ENCODE measurements at regions not wholly inside any gene's neighbourhood (a gene's known extent, or its start where the extent isn't known, plus 50 kb on each side); places are given as distances from the start of the nearest gene placed in this dataset.
"Not testable (repeated sequence)": the region's sequence is repeated elsewhere in the genome, so short reads cannot be mapped to it uniquely, and the experiment has no call there.

DNA sequence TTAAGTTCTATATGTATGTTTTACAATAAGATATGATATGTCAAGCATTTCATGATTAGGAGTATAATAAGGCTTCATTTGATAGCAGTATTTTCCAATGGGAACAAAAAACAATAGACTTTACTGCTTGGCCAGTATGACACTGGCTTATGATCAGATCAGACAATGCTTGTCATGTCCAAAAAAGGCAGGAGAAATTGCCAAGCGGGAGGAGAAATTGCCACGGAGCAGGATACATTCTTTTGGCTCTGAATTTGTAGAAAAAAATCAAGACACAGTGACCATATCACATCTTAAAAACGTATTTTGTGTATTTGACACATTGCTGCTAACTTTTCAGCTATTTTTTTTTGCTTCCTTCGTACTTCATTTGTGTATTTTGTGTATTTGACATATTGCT is 404.1 kb downstream of the CNTNAP4 start:
- no peak overlapping the region for H3K9ac ChIP-seq (ENCODE audit: low read length)
- no peaks in the 10 kb centered on the region for H3K27me3 ChIP-seq (ENCODE audit: low read length)
- no peak for DNase-seq
- H3K4me3 ChIP-seq (ENCODE audit: low read length), result no peak overlapping the region
- no peak overlapping the region for H3K4me2 ChIP-seq (ENCODE audit: low read depth, low read length, poor library complexity, severe bottlenecking)
- H3K9me3 ChIP-seq (ENCODE audit: low read length), result no peaks in the 10 kb centered on the region
- no peaks in the 10 kb centered on the region for H3K79me2 ChIP-seq (ENCODE audit: low read length)
- H4K20me1 ChIP-seq (ENCODE audit: insufficient read depth, low read depth, low read length), result no peaks in the 10 kb centered on the region
- no peak overlapping the region for H2AFZ ChIP-seq (ENCODE audit: low read length)
- H3K36me3 ChIP-seq (ENCODE audit: insufficient read depth, low read length), result no peaks in the 10 kb centered on the region
- H3K27ac ChIP-seq (ENCODE audit: low read length), result no peak overlapping the region
- peaks cover 11% of the 10 kb centered on the region; the same call in 1 of the 2 replicates for H3K4me1 ChIP-seq (ENCODE audit: low read length)
- H3K9me2 ChIP-seq (replicated peaks; ENCODE audit: insufficient read depth, low read length), result no peaks in the 10 kb centered on the region

DNA sequence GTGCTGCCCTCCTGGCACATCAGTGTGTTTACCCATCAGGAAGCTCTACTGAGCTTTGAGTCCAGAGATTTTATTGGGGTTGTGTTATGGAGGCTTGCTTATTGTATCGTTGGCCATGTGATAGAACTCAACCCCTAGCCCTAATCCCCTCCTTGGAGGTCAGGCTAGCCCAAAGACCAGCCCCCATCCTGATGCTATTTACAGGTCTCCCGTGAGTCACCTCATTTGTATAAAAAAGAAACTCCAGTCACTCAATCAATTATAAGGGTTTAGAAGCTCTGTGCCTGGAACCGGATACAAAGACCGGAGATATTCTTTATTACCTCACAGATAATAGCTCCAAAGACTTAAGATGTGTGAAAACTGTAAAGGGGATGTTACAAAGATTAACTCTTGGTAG is 405.9 kb downstream of the CNTNAP4 start:
- H3K27me3 ChIP-seq (ENCODE audit: low read length), result no peaks in the 10 kb centered on the region
- H3K27ac ChIP-seq (ENCODE audit: low read length), result no peak overlapping the region
- no peak overlapping the region for H3K4me2 ChIP-seq (ENCODE audit: low read depth, low read length, poor library complexity, severe bottlenecking)
- H3K9me2 ChIP-seq (replicated peaks; ENCODE audit: insufficient read depth, low read length), result no peaks in the 10 kb centered on the region
- H4K20me1 ChIP-seq (ENCODE audit: insufficient read depth, low read depth, low read length), result no peaks in the 10 kb centered on the region
- H3K79me2 ChIP-seq (ENCODE audit: low read length), result no peaks in the 10 kb centered on the region
- no peaks in the 10 kb centered on the region for H3K9me3 ChIP-seq (ENCODE audit: low read length)
- peaks cover 11% of the 10 kb centered on the region; the same call in 1 of the 2 replicates for H3K4me1 ChIP-seq (ENCODE audit: low read length)
- H3K36me3 ChIP-seq (ENCODE audit: insufficient read depth, low read length), result no peaks in the 10 kb centered on the region
- H3K4me3 ChIP-seq (ENCODE audit: low read length), result no peak overlapping the region
- no peak overlapping the region for H2AFZ ChIP-seq (ENCODE audit: low read length)
- no peak overlapping the region for H3K9ac ChIP-seq (ENCODE audit: low read length)
- DNase-seq, result no peak

DNA sequence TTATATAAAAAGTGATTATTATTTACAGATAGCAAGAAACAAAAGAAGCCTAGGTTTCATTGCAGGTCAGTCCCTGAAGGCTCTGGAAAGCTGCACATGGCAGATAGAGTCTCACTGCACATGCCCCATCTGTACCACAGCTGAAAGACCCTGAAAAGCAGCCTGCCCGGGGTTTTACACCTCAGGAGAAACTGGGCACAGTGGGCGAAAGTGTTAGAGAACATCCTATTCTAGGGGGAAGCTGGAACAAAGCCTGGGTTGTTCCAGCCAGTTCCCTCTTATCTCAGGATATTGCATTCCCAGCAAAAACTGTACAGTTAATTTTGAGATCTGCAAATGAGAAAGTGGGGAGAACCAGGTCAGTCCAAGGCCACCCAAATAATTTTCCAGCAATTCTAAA is 419.7 kb downstream of the CNTNAP4 start:
- H3K27ac ChIP-seq (ENCODE audit: low read length), result no peak overlapping the region
- H3K9me3 ChIP-seq (ENCODE audit: low read length), result no peaks in the 10 kb centered on the region
- H2AFZ ChIP-seq (ENCODE audit: low read length), result no peak overlapping the region
- no peaks in the 10 kb centered on the region for H3K36me3 ChIP-seq (ENCODE audit: insufficient read depth, low read length)
- no peak overlapping the region for H3K4me3 ChIP-seq (ENCODE audit: low read length)
- no peak for DNase-seq
- no peaks in the 10 kb centered on the region for H3K79me2 ChIP-seq (ENCODE audit: low read length)
- no peak overlapping the region for H3K4me2 ChIP-seq (ENCODE audit: low read depth, low read length, poor library complexity, severe bottlenecking)
- H3K9me2 ChIP-seq (replicated peaks; ENCODE audit: insufficient read depth, low read length), result no peaks in the 10 kb centered on the region
- H3K9ac ChIP-seq (ENCODE audit: low read length), result no peak overlapping the region
- H3K4me1 ChIP-seq (ENCODE audit: low read length), result no peaks in the 10 kb centered on the region
- no peaks in the 10 kb centered on the region for H3K27me3 ChIP-seq (ENCODE audit: low read length)
- no peaks in the 10 kb centered on the region for H4K20me1 ChIP-seq (ENCODE audit: insufficient read depth, low read depth, low read length)

DNA sequence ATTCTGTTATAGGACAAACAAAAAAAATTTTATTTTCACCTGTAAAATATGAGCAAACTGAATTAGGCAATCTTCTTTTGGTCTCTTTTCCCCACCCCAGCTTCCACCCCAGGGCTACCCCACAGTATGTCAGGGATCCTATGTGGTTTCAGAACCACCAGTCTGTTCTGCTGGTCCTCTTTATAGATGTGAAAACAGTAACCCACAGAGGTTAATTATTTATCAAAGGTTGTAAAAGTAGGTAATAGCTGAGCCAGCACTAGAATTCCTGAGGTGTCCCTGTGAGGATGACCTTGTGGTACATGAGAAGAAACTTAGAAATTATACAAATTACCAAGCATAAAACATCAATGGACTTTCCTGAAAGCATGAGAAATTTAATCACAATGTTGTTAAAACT is 428.7 kb downstream of the CNTNAP4 start:
- H3K4me2 ChIP-seq (ENCODE audit: low read depth, low read length, poor library complexity, severe bottlenecking), result no peak overlapping the region
- H3K4me1 ChIP-seq (ENCODE audit: low read length), result no peaks in the 10 kb centered on the region
- DNase-seq, result no peak
- H3K79me2 ChIP-seq (ENCODE audit: low read length), result no peaks in the 10 kb centered on the region
- no peaks in the 10 kb centered on the region for H3K9me3 ChIP-seq (ENCODE audit: low read length)
- no peaks in the 10 kb centered on the region for H3K36me3 ChIP-seq (ENCODE audit: insufficient read depth, low read length)
- no peak overlapping the region for H3K9ac ChIP-seq (ENCODE audit: low read length)
- H3K9me2 ChIP-seq (replicated peaks; ENCODE audit: insufficient read depth, low read length), result no peaks in the 10 kb centered on the region
- H2AFZ ChIP-seq (ENCODE audit: low read length), result no peak overlapping the region
- no peak overlapping the region for H3K4me3 ChIP-seq (ENCODE audit: low read length)
- H4K20me1 ChIP-seq (ENCODE audit: insufficient read depth, low read depth, low read length), result no peaks in the 10 kb centered on the region
- H3K27ac ChIP-seq (ENCODE audit: low read length), result no peak overlapping the region
- H3K27me3 ChIP-seq (ENCODE audit: low read length), result no peaks in the 10 kb centered on the region

DNA sequence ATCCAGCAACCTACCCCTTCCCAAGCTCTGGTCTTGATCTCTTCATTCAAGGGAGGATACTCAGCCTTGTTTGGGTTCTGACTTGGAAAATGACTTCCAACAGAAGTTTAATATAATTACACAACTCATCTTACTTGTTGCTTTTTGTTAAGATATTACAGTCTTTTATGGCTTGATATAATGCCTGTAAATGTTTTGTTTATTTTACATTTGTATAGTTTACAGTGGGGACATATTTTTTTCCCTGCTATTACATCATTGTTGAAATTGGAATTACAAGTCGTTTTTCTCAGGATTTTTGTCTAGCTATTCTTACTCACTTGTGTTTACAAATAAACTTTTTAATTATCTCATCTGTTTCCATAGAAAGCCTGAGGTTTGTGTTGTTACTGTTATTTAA is 436.0 kb downstream of the CNTNAP4 start:
- no peak overlapping the region for H3K4me2 ChIP-seq (ENCODE audit: low read depth, low read length, poor library complexity, severe bottlenecking)
- no peaks in the 10 kb centered on the region for H3K36me3 ChIP-seq (ENCODE audit: insufficient read depth, low read length)
- H3K9ac ChIP-seq (ENCODE audit: low read length), result no peak overlapping the region
- H3K9me3 ChIP-seq (ENCODE audit: low read length), result no peaks in the 10 kb centered on the region
- no peak overlapping the region for H2AFZ ChIP-seq (ENCODE audit: low read length)
- H4K20me1 ChIP-seq (ENCODE audit: insufficient read depth, low read depth, low read length), result no peaks in the 10 kb centered on the region
- H3K27ac ChIP-seq (ENCODE audit: low read length), result no peak overlapping the region
- H3K9me2 ChIP-seq (replicated peaks; ENCODE audit: insufficient read depth, low read length), result no peaks in the 10 kb centered on the region
- H3K4me3 ChIP-seq (ENCODE audit: low read length), result no peak overlapping the region
- DNase-seq, result no peak
- H3K4me1 ChIP-seq (ENCODE audit: low read length), result no peaks in the 10 kb centered on the region
- H3K79me2 ChIP-seq (ENCODE audit: low read length), result no peaks in the 10 kb centered on the region
- no peaks in the 10 kb centered on the region for H3K27me3 ChIP-seq (ENCODE audit: low read length)

DNA sequence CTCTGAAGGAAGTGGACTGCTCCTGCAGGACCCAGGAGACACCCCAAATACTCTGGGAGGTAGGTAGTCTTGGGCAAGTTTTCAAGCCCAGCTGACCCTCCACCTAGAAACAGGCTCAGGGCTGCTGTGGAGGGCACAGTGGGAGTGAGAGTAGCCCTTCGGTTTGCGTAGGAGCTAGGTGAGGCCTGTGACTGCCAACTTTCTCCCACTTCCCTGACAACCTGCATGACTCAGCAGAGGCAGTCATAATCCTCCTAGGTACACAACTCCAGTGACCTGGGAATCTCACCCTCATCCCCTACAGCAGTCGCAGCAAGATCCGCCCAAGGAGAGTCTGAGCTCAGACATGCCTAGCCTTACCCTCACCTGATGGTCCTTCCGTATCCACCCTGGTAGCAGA is 439.1 kb downstream of the CNTNAP4 start:
- DNase-seq; H3K9me3 ChIP-seq (ENCODE audit: low read length); H3K4me3 ChIP-seq (ENCODE audit: low read length); H3K27ac ChIP-seq (ENCODE audit: low read length); H3K9me2 ChIP-seq (replicated peaks; ENCODE audit: insufficient read depth, low read length); H2AFZ ChIP-seq (ENCODE audit: low read length); H3K79me2 ChIP-seq (ENCODE audit: low read length); H4K20me1 ChIP-seq (ENCODE audit: insufficient read depth, low read depth, low read length); H3K27me3 ChIP-seq (ENCODE audit: low read length); H3K9ac ChIP-seq (ENCODE audit: low read length); H3K4me1 ChIP-seq (ENCODE audit: low read length); H3K4me2 ChIP-seq (ENCODE audit: low read depth, low read length, poor library complexity, severe bottlenecking); H3K36me3 ChIP-seq (ENCODE audit: insufficient read depth, low read length): not testable (repeated sequence)

DNA sequence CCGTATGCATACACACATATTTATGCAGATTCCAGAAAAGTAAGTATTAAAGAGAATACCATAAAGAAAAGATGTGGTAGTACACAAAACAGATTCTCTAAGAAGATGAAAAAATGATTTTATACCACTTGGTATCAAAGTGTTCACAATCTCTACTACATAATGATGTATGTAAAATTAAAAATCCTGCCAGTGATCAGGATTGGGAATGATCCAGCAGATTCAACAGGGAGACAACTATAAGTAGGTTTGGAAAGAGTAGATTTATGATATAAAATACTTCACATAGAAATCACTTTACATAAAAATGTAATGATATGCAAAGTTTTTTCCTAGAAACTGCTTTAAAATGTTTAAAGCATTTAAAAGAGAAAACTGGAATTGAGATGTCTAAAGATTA is 447.0 kb downstream of the CNTNAP4 start:
- Histone ChIP-seq H3K27ac (ENCODE audit: low read length) (no peak overlapping the region), H2AFZ (ENCODE audit: low read length) (no peak overlapping the region)

DNA sequence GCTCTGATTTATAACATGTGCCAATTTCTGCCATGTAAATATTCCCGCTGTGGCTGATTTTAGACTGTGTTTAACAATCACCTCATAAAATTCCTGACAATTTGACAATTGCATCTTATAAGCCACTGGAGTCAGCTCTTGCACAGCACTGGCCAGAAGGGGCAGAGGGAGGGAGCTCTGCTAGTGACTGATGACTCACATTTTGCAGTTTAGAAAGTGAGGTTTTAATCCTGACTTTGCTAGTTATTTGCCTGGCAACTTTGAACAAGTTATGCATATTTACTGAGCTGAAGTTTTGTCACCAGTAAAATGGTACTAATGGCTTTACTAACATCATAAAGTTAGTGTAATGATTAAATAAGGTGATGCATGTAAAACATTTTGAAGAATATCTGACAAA is 452.3 kb downstream of the CNTNAP4 start:
- Histone ChIP-seq H3K9me2 (replicated peaks; ENCODE audit: insufficient read depth, low read length) (no peaks in the 10 kb centered on the region), H3K9me3 (ENCODE audit: low read length) (no peaks in the 10 kb centered on the region), H3K4me2 (ENCODE audit: low read depth, low read length, poor library complexity, severe bottlenecking) (no peak overlapping the region), H4K20me1 (ENCODE audit: insufficient read depth, low read depth, low read length) (no peaks in the 10 kb centered on the region), H2AFZ (ENCODE audit: low read length) (no peak overlapping the region), H3K36me3 (ENCODE audit: insufficient read depth, low read length) (no peaks in the 10 kb centered on the region), H3K79me2 (ENCODE audit: low read length) (no peaks in the 10 kb centered on the region), H3K4me3 (ENCODE audit: low read length) (no peak overlapping the region), H3K27me3 (ENCODE audit: low read length) (no peaks in the 10 kb centered on the region), H3K4me1 (ENCODE audit: low read length) (no peaks in the 10 kb centered on the region), H3K9ac (ENCODE audit: low read length) (no peak overlapping the region), H3K27ac (ENCODE audit: low read length) (no peak overlapping the region)
- DNase-seq, result no peak

More for the DNA sequence above, 447.0 kb downstream of the CNTNAP4 start:
- no peak for DNase-seq
- Histone ChIP-seq H3K79me2 (ENCODE audit: low read length) (no peaks in the 10 kb centered on the region), H3K9ac (ENCODE audit: low read length) (no peak overlapping the region), H3K4me3 (ENCODE audit: low read length) (no peak overlapping the region), H3K9me2 (replicated peaks; ENCODE audit: insufficient read depth, low read length) (no peaks in the 10 kb centered on the region), H3K4me2 (ENCODE audit: low read depth, low read length, poor library complexity, severe bottlenecking) (no peak overlapping the region), H4K20me1 (ENCODE audit: insufficient read depth, low read depth, low read length) (no peaks in the 10 kb centered on the region), H3K9me3 (ENCODE audit: low read length) (no peaks in the 10 kb centered on the region), H3K36me3 (ENCODE audit: insufficient read depth, low read length) (no peaks in the 10 kb centered on the region), H3K27me3 (ENCODE audit: low read length) (no peaks in the 10 kb centered on the region), H3K4me1 (ENCODE audit: low read length) (no peaks in the 10 kb centered on the region)

DNA sequence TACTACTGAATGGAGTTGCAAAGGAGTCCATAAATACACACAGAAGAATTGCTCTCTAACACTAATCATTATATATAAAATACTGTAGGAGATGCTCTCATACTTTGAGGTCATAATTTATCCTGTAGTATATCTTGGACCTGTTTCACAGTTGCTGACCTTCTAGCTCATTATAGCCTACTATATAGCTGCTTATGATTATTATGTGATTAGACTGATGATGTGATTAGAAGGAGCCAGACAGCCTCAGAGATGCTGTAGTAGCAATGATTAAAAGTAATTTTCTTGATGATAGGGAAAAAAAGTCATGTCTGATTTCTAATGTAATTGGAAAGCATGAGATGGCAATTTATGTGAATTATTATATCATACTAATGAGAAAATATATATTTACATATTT is 455.7 kb downstream of the CNTNAP4 start:
- no peaks in the 10 kb centered on the region for H3K79me2 ChIP-seq (ENCODE audit: low read length)
- no peak overlapping the region for H3K9ac ChIP-seq (ENCODE audit: low read length)
- H3K9me3 ChIP-seq (ENCODE audit: low read length), result no peaks in the 10 kb centered on the region
- no peak overlapping the region for H3K27ac ChIP-seq (ENCODE audit: low read length)
- no peaks in the 10 kb centered on the region for H3K36me3 ChIP-seq (ENCODE audit: insufficient read depth, low read length)
- no peaks in the 10 kb centered on the region for H3K27me3 ChIP-seq (ENCODE audit: low read length)
- no peaks in the 10 kb centered on the region for H3K4me1 ChIP-seq (ENCODE audit: low read length)
- H2AFZ ChIP-seq (ENCODE audit: low read length), result no peak overlapping the region
- no peak for DNase-seq
- H3K9me2 ChIP-seq (replicated peaks; ENCODE audit: insufficient read depth, low read length), result no peaks in the 10 kb centered on the region
- H3K4me2 ChIP-seq (ENCODE audit: low read depth, low read length, poor library complexity, severe bottlenecking), result no peak overlapping the region
- H3K4me3 ChIP-seq (ENCODE audit: low read length), result no peak overlapping the region
- no peaks in the 10 kb centered on the region for H4K20me1 ChIP-seq (ENCODE audit: insufficient read depth, low read depth, low read length)
